Mesenchymal stem cell (in vitro differentiated cells and primary cell): ENCODE measurements at regions not wholly inside any gene's neighbourhood (a gene's known extent, or its start where the extent isn't known, plus 50 kb on each side); places are given as distances from the start of the nearest gene placed in this dataset.

Source experiments
- DNase-seq: peaks from one replicate; pipeline ENCODE4 v3.0.0-alpha.2; 2013
- H2AFZ ChIP-seq: one replicate; pipeline ENCODE4 v1.6.1; 2013; ENCODE audit warnings: low read depth, mild to moderate bottlenecking, control low read depth, inconsistent platforms, low read length, moderate library complexity
- H2AK5ac ChIP-seq: 2 replicates; pipeline ENCODE4 v1.6.1; 2013; ENCODE audit warnings: low read length, moderate library complexity, mild to moderate bottlenecking, inconsistent platforms; ENCODE audit not compliant: severe bottlenecking
- H2BK120ac ChIP-seq: one replicate; pipeline ENCODE4 v1.6.1; 2013; ENCODE audit warnings: low read depth, mild to moderate bottlenecking, inconsistent platforms, low read length, moderate library complexity
- H2BK12ac ChIP-seq, 2 experiments: one replicate each; pipeline ENCODE4 v1.6.1; 2013; ENCODE audit warnings: inconsistent platforms in 2 of 2, low read length in 2 of 2, mild to moderate bottlenecking in 2 of 2, moderate library complexity in 2 of 2, control low read depth in 1 of 2
- H2BK15ac ChIP-seq: one replicate; pipeline ENCODE4 v1.6.1; 2013; ENCODE audit warnings: mild to moderate bottlenecking, low read depth, inconsistent platforms; ENCODE audit not compliant: poor library complexity, severe bottlenecking
- H2BK5ac ChIP-seq: 2 replicates; pipeline ENCODE4 v1.6.1; 2013; ENCODE audit warnings: low read depth, mild to moderate bottlenecking, low read length, control low read depth, inconsistent platforms; ENCODE audit not compliant: poor library complexity, severe bottlenecking
- H3K14ac ChIP-seq, 2 experiments: one replicate each; pipeline ENCODE4 v1.6.1; 2013; ENCODE audit warnings: inconsistent platforms in 2 of 2, low read length in 2 of 2, control low read depth in 1 of 2, mild to moderate bottlenecking in 1 of 2, moderate library complexity in 1 of 2
- H3K18ac ChIP-seq, 2 experiments: one replicate each; pipeline ENCODE4 v1.6.1; 2013; ENCODE audit warnings: inconsistent platforms in 2 of 2, low read length in 2 of 2, control low read depth in 1 of 2, low read depth in 1 of 2, mild to moderate bottlenecking in 1 of 2
- H3K23ac ChIP-seq, 2 experiments: one replicate each; pipeline ENCODE4 v1.6.1; 2013; ENCODE audit warnings: inconsistent platforms in 2 of 2, low read length in 2 of 2, mild to moderate bottlenecking in 2 of 2, moderate library complexity in 2 of 2, control low read depth in 1 of 2
- H3K27ac ChIP-seq: 2 replicates; pipeline ENCODE4 v1.5.1; 2013; ENCODE audit warnings: mild to moderate bottlenecking, moderate library complexity, low read length, control low read depth, inconsistent platforms; ENCODE audit not compliant: poor library complexity, severe bottlenecking
- H3K27me3 ChIP-seq, 2 experiments: 2 replicates each; pipeline versions ENCODE4 v1.6.1 to v1.7.0; 2013; ENCODE audit warnings: low read length in 2 of 2, mild to moderate bottlenecking in 2 of 2, moderate library complexity in 2 of 2, control low read depth in 1 of 2, inconsistent platforms in 1 of 2; ENCODE audit not compliant: control insufficient read depth in 1 of 2, insufficient read depth in 1 of 2
- H3K36me3 ChIP-seq, 2 experiments: 2 replicates each; pipeline versions ENCODE4 v1.6.1 to v1.7.0; 2013; ENCODE audit warnings: low read length in 2 of 2, control low read depth in 1 of 2, inconsistent platforms in 1 of 2, low read depth in 1 of 2, mild to moderate bottlenecking in 1 of 2; ENCODE audit not compliant: insufficient read depth in 2 of 2, control insufficient read depth in 1 of 2
- H3K4ac ChIP-seq, 2 experiments: one replicate each; pipeline ENCODE4 v1.6.1; 2013; ENCODE audit warnings: inconsistent platforms in 2 of 2, low read length in 2 of 2, mild to moderate bottlenecking in 2 of 2, moderate library complexity in 2 of 2, control low read depth in 1 of 2, low read depth in 1 of 2
- H3K4me1 ChIP-seq: 2 replicates; pipeline ENCODE4 v1.6.1; 2013; ENCODE audit warnings: low read depth, low read length, control low read depth; ENCODE audit not compliant: control insufficient read depth, insufficient read depth
- H3K4me2 ChIP-seq: 2 replicates; pipeline ENCODE4 v1.6.1; 2013; ENCODE audit warnings: low read length, mild to moderate bottlenecking, inconsistent platforms; ENCODE audit not compliant: poor library complexity, severe bottlenecking
- H3K4me3 ChIP-seq, 2 experiments: 2 replicates each; pipeline versions ENCODE4 v1.5.1 to v1.7.0; 2013; ENCODE audit warnings: low read length in 2 of 2, mild to moderate bottlenecking in 2 of 2, control low read depth in 1 of 2, low read depth in 1 of 2; ENCODE audit not compliant: insufficient read depth in 1 of 2
- H3K79me1 ChIP-seq: replicated peaks from 2 replicates; pipeline ENCODE4 v1.6.1; 2013; ENCODE audit warnings: mild to moderate bottlenecking, control low read depth, low read length, inconsistent platforms; ENCODE audit not compliant: poor library complexity, severe bottlenecking
- H3K9ac ChIP-seq: 2 replicates; pipeline ENCODE4 v1.7.0; 2013; ENCODE audit warnings: mild to moderate bottlenecking, low read length, moderate library complexity
- H3K9me3 ChIP-seq: 2 replicates; pipeline ENCODE4 v1.7.0; 2013; ENCODE audit warnings: mild to moderate bottlenecking, low read length; ENCODE audit not compliant: control insufficient read depth
- H4K8ac ChIP-seq: one replicate; pipeline ENCODE4 v1.6.1; 2013; ENCODE audit warnings: inconsistent platforms, mild to moderate bottlenecking, low read length, moderate library complexity
- H4K91ac ChIP-seq: one replicate; pipeline ENCODE4 v1.6.1; 2013; ENCODE audit warnings: mild to moderate bottlenecking, low read length, inconsistent platforms
- WGBS: methylation state at CpG from one replicate; pipeline ENCODE4 v1.1.7; 2013; ENCODE audit warnings: mixed read lengths; 5-methylcytosine and 5-hydroxymethylcytosine counted together

- Histone ChIP-seq H2BK12ac (no peak overlapping the region), H3K4me1 (no peaks in the 10 kb centered on the region), H4K8ac (no peak overlapping the region), H2AFZ (no peak overlapping the region), H2BK5ac (no peak overlapping the region), H3K36me3 (no peaks in the 10 kb centered on the region), H2AK5ac (no peak overlapping the region), H3K14ac (no peak overlapping the region), H3K4me2 (no peak overlapping the region), H4K91ac (no peak overlapping the region), H3K27me3 (no peaks in the 10 kb centered on the region), H3K79me1 (no peaks in the 10 kb centered on the region), H3K27ac (no peak overlapping the region), H3K9me3 (peaks cover 20% of the 10 kb centered on the region), H2BK15ac (no peak overlapping the region), H2BK120ac (no peak overlapping the region), H3K4me3 (no peak overlapping the region), H3K23ac (no peak overlapping the region), H3K4ac (no peak overlapping the region), H3K18ac (no peak overlapping the region), H3K9ac (no peak overlapping the region)
- WGBS: no CpG with 5 or more reads among the region's 6 CpGs
- no peak for DNase-seq
Observed at GRCh38 chr5:124235576-124235975, 510.9 kb downstream of the ZNF608 start.

- H2BK15ac ChIP-seq: no peak overlapping the region
- H3K18ac ChIP-seq: no peak overlapping the region
- H3K36me3 ChIP-seq: no peaks in the 10 kb centered on the region
- no peaks in the 10 kb centered on the region for H3K27me3 ChIP-seq
- no peak for DNase-seq
- H3K4me2 ChIP-seq: no peak overlapping the region
- peaks cover 19% of the 10 kb centered on the region for H3K9me3 ChIP-seq
- H3K4me3 ChIP-seq: no peak overlapping the region
- no peak overlapping the region for H3K27ac ChIP-seq
- H2BK12ac ChIP-seq: no peak overlapping the region
- H3K23ac ChIP-seq: no peak overlapping the region
- H2BK5ac ChIP-seq: no peak overlapping the region
- H4K91ac ChIP-seq: no peak overlapping the region
- no CpG with 5 or more reads among the region's 1 CpG for WGBS
- H2AFZ ChIP-seq: no peak overlapping the region
- no peak overlapping the region for H4K8ac ChIP-seq
- no peak overlapping the region for H2BK120ac ChIP-seq
- H3K4ac ChIP-seq: no peak overlapping the region
- no peak overlapping the region for H3K9ac ChIP-seq
- no peak overlapping the region for H2AK5ac ChIP-seq
- no peaks in the 10 kb centered on the region for H3K79me1 ChIP-seq
- no peaks in the 10 kb centered on the region for H3K4me1 ChIP-seq
- no peak overlapping the region for H3K14ac ChIP-seq
Observed at GRCh38 chr5:124234770-124235562, 511.5 kb downstream of the ZNF608 start.

DNA sequence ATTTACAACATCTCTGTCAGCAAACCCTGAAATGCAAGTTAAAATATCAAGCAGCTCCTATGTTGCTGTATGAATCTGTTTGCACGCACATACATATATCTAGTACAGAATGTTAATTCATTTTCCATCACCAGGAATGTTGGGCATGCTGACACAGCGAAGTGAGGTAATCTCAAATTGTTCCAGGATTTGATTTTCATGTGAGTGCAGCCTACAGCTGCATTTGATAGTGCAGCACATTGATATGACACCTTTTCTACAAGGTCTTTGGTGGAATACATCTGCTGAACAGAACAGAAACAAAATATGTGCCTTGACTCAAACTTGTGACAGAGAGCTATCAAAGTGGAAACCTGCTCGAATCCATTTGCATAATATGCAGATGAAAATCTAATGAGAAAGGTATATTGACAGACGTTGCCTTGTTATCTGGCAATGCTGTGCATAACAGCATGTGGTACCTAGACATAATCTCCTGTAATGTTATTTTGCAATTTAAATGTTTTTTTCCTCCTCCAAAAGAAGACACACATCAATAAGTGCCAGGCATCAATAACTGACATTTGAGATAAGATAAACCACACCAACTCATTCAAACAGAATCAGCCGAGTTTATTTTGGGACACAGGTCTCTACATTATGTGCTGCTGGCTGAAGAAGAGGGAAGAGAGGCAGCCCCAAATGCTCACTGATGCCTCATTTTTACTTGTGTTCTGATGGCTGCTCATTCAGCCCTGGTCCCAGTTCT is 512.2 kb downstream of the ZNF608 start:
- no peaks in the 10 kb centered on the region for H3K27me3 ChIP-seq
- H3K4me1 ChIP-seq: no peaks in the 10 kb centered on the region
- no peak overlapping the region for H2BK15ac ChIP-seq
- H3K23ac ChIP-seq: no peak overlapping the region
- H3K79me1 ChIP-seq: no peaks in the 10 kb centered on the region
- no peak overlapping the region for H3K14ac ChIP-seq
- H3K9ac ChIP-seq: no peak overlapping the region
- no peak overlapping the region for H3K4ac ChIP-seq
- H2BK12ac ChIP-seq: no peak overlapping the region
- H3K4me2 ChIP-seq: no peak overlapping the region
- no peak overlapping the region for H4K91ac ChIP-seq
- WGBS: 58% methylated on average over 5 of the region's 5 CpGs
- peaks cover 11% of the 10 kb centered on the region for H3K9me3 ChIP-seq
- H3K18ac ChIP-seq: no peak overlapping the region
- no peak overlapping the region for H3K27ac ChIP-seq
- no peak for DNase-seq
- no peak overlapping the region for H2AK5ac ChIP-seq
- no peak overlapping the region for H3K4me3 ChIP-seq
- no peaks in the 10 kb centered on the region for H3K36me3 ChIP-seq
- H2BK5ac ChIP-seq: no peak overlapping the region
- H2BK120ac ChIP-seq: no peak overlapping the region
- no peak overlapping the region for H2AFZ ChIP-seq
- H4K8ac ChIP-seq: no peak overlapping the region

GRCh38 chr5:124232515-124232914 is 513.9 kb downstream of the ZNF608 start:
- Histone ChIP-seq H3K79me1 (no peaks in the 10 kb centered on the region), H3K4me3 (no peak overlapping the region), H3K14ac (no peak overlapping the region), H3K18ac (no peak overlapping the region), H2BK5ac (no peak overlapping the region), H3K9me3 (peaks cover 1% of the 10 kb centered on the region), H3K4me1 (no peaks in the 10 kb centered on the region), H3K4ac (no peak overlapping the region), H4K91ac (no peak overlapping the region), H3K23ac (no peak overlapping the region), H3K36me3 (no peaks in the 10 kb centered on the region), H3K4me2 (no peak overlapping the region), H2BK120ac (no peak overlapping the region), H3K9ac (no peak overlapping the region), H3K27ac (no peak overlapping the region), H4K8ac (no peak overlapping the region), H2BK15ac (no peak overlapping the region), H3K27me3 (no peaks in the 10 kb centered on the region), H2BK12ac (no peak overlapping the region), H2AK5ac (no peak overlapping the region), H2AFZ (no peak overlapping the region)
- 92% methylated on average over 4 of the region's 10 CpGs for WGBS
- DNase-seq: no peak
